ENCODE measurements at regions not wholly inside any gene's neighbourhood (a gene's known extent, or its start where the extent isn't known, plus 50 kb on each side); places are given as distances from the start of the nearest gene placed in this dataset.
"Not testable (repeated sequence)": the region's sequence is repeated elsewhere in the genome, so short reads cannot be mapped to it uniquely, and the experiment has no call there.

GRCh38 chr5:58314356-58315210 lies 145.3 kb downstream of the PLK2 start:
- Histone ChIP-seq H3K27me3 (ENCODE audit: insufficient read depth, low read length) (no peaks in the 10 kb centered on the region), H3K9me2 (ENCODE audit: low read depth, low read length) (no peaks in the 10 kb centered on the region), H3K36me3 (ENCODE audit: insufficient read depth, low read length) (no peaks in the 10 kb centered on the region), H3K4me3 (ENCODE audit: low read depth, low read length, poor library complexity, severe bottlenecking) (no peak overlapping the region), H3K9ac (ENCODE audit: low read length) (no peak overlapping the region), H2AFZ (ENCODE audit: low read length) (no peak overlapping the region), H4K20me1 (ENCODE audit: insufficient read depth, low read length) (no peaks in the 10 kb centered on the region), H3K4me2 (ENCODE audit: low read length) (no peak overlapping the region), H3K27ac (ENCODE audit: low read depth, low read length, poor library complexity, severe bottlenecking) (no peak overlapping the region), H3K4me1 (ENCODE audit: insufficient read depth, low read length, severe bottlenecking) (no peaks in the 10 kb centered on the region), H3K9me3 (ENCODE audit: low read length) (no peaks in the 10 kb centered on the region), H3K79me2 (ENCODE audit: insufficient read depth, low read length) (no peaks in the 10 kb centered on the region), H3F3A (ENCODE audit: insufficient read depth, low read length) (no peaks in the 10 kb centered on the region)
- TF ChIP-seq, protein P1, sequence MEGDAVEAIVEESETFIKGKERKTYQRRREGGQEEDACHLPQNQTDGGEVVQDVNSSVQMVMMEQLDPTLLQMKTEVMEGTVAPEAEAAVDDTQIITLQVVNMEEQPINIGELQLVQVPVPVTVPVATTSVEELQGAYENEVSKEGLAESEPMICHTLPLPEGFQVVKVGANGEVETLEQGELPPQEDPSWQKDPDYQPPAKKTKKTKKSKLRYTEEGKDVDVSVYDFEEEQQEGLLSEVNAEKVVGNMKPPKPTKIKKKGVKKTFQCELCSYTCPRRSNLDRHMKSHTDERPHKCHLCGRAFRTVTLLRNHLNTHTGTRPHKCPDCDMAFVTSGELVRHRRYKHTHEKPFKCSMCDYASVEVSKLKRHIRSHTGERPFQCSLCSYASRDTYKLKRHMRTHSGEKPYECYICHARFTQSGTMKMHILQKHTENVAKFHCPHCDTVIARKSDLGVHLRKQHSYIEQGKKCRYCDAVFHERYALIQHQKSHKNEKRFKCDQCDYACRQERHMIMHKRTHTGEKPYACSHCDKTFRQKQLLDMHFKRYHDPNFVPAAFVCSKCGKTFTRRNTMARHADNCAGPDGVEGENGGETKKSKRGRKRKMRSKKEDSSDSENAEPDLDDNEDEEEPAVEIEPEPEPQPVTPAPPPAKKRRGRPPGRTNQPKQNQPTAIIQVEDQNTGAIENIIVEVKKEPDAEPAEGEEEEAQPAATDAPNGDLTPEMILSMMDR (IDR thresholded peaks at IDR 0.05; ENCODE audit: low read length), result no peak
- no peak for TF ChIP-seq EZH2 (IDR thresholded peaks at IDR 0.05; ENCODE audit: borderline replicate concordance, low read length)

GRCh38 chr5:58312299-58312698 lies 147.6 kb downstream of the PLK2 start:
- Histone ChIP-seq H3K4me3 (ENCODE audit: low read depth, low read length, poor library complexity, severe bottlenecking) (no peak overlapping the region), H3K9ac (ENCODE audit: low read length) (no peak overlapping the region), H3F3A (ENCODE audit: insufficient read depth, low read length) (no peaks in the 10 kb centered on the region), H3K9me3 (ENCODE audit: low read length) (no peaks in the 10 kb centered on the region), H3K27ac (ENCODE audit: low read depth, low read length, poor library complexity, severe bottlenecking) (no peak overlapping the region), H3K27me3 (ENCODE audit: insufficient read depth, low read length) (no peaks in the 10 kb centered on the region), H3K4me2 (ENCODE audit: low read length) (no peak overlapping the region), H2AFZ (ENCODE audit: low read length) (no peak overlapping the region), H3K36me3 (ENCODE audit: insufficient read depth, low read length) (no peaks in the 10 kb centered on the region), H3K79me2 (ENCODE audit: insufficient read depth, low read length) (no peaks in the 10 kb centered on the region), H3K4me1 (ENCODE audit: insufficient read depth, low read length, severe bottlenecking) (no peaks in the 10 kb centered on the region), H3K9me2 (ENCODE audit: low read depth, low read length) (no peaks in the 10 kb centered on the region), H4K20me1 (ENCODE audit: insufficient read depth, low read length) (no peaks in the 10 kb centered on the region)
- TF ChIP-seq, protein P1 (IDR thresholded peaks at IDR 0.05; ENCODE audit: low read length), result no peak
- TF ChIP-seq EZH2 (IDR thresholded peaks at IDR 0.05; ENCODE audit: borderline replicate concordance, low read length), result no peak

DNA sequence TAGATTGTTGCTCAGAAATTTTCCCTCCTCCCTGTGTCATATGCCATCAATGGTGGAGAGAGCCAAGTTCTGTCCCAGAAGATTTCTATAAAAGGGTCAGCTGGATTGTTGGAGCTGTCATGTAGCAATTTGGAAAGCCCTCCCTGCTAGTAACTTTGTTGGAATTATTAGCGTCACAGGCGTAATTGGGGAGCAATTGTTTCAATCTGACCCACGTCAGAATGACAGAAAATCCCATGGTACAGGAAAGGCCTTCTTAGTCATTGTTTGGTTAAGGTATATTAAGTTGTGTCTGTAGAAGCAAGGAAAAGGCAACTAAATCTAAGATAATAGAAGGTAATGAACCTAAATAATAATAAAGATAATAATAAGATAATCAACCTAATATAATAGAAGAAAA lies 148.4 kb downstream of the PLK2 start:
- no peaks in the 10 kb centered on the region for H3K27me3 ChIP-seq (ENCODE audit: insufficient read depth, low read length)
- no peak overlapping the region for H3K27ac ChIP-seq (ENCODE audit: low read depth, low read length, poor library complexity, severe bottlenecking)
- H3K9me2 ChIP-seq (ENCODE audit: low read depth, low read length), result no peaks in the 10 kb centered on the region
- H3K36me3 ChIP-seq (ENCODE audit: insufficient read depth, low read length), result no peaks in the 10 kb centered on the region
- no peak overlapping the region for H3K4me3 ChIP-seq (ENCODE audit: low read depth, low read length, poor library complexity, severe bottlenecking)
- no peaks in the 10 kb centered on the region for H4K20me1 ChIP-seq (ENCODE audit: insufficient read depth, low read length)
- no peaks in the 10 kb centered on the region for H3K79me2 ChIP-seq (ENCODE audit: insufficient read depth, low read length)
- no peaks in the 10 kb centered on the region for H3K4me1 ChIP-seq (ENCODE audit: insufficient read depth, low read length, severe bottlenecking)
- no peak overlapping the region for H2AFZ ChIP-seq (ENCODE audit: low read length)
- H3K9ac ChIP-seq (ENCODE audit: low read length), result no peak overlapping the region
- H3K4me2 ChIP-seq (ENCODE audit: low read length), result no peak overlapping the region
- TF ChIP-seq EZH2 (IDR thresholded peaks at IDR 0.05; ENCODE audit: borderline replicate concordance, low read length), result no peak
- TF ChIP-seq, protein P1 (IDR thresholded peaks at IDR 0.05; ENCODE audit: low read length), result no peak
- no peaks in the 10 kb centered on the region for H3K9me3 ChIP-seq (ENCODE audit: low read length)
- H3F3A ChIP-seq (ENCODE audit: insufficient read depth, low read length), result no peaks in the 10 kb centered on the region

DNA sequence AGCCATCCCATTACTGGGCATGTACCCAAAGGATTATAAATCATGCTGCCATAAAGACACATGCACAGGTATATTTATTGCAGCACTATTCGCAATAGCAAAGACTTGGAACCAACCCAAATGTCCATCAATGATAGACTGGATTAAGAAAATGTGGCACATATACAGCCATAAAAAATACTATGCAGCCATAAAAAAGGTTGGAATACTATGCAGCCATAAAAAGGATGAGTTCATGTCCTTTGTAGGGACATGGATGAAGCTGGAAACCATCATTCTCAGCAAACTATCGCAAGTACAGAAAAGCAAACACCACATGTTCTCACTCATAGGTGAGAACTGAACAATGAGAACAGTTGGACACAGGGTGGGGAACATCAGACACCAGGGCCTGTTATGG lies 151.5 kb downstream of the PLK2 start:
- not testable (repeated sequence) for H3K9me2 ChIP-seq (ENCODE audit: low read depth, low read length); H3K4me3 ChIP-seq (ENCODE audit: low read depth, low read length, poor library complexity, severe bottlenecking); H3K27ac ChIP-seq (ENCODE audit: low read depth, low read length, poor library complexity, severe bottlenecking); H3K9ac ChIP-seq (ENCODE audit: low read length); H3K27me3 ChIP-seq (ENCODE audit: insufficient read depth, low read length); H3F3A ChIP-seq (ENCODE audit: insufficient read depth, low read length); H3K9me3 ChIP-seq (ENCODE audit: low read length); H2AFZ ChIP-seq (ENCODE audit: low read length); H3K4me2 ChIP-seq (ENCODE audit: low read length); H3K79me2 ChIP-seq (ENCODE audit: insufficient read depth, low read length); H3K4me1 ChIP-seq (ENCODE audit: insufficient read depth, low read length, severe bottlenecking); H4K20me1 ChIP-seq (ENCODE audit: insufficient read depth, low read length); H3K36me3 ChIP-seq (ENCODE audit: insufficient read depth, low read length)
